Omental fat pad (tissue), 3 donors: ENCODE measurements at regions not wholly inside any gene's neighbourhood (a gene's known extent, or its start where the extent isn't known, plus 50 kb on each side); places are given as distances from the start of the nearest gene placed in this dataset.

Experiments used
- ATAC-seq: fragments of 150-250 bp; one replicate; pipeline ENCODE4 v1.9.1; 2016; ENCODE audit warnings: mild to moderate bottlenecking, moderate library complexity; ENCODE audit not compliant: low FRiP score
- DNase-seq: peaks from one replicate; pipeline ENCODE4 v3.0.0-alpha.2; 2019; ENCODE audit warnings: low spot score
- CTCF ChIP-seq, 3 donors: fragments of 450-650 bp; IDR thresholded peaks; one replicate each; pipeline ENCODE4 v1.5.1; 2016 to 2017; ENCODE audit warnings: antibody characterized with exemption in 3 of 3, mild to moderate bottlenecking in 3 of 3, moderate library complexity in 2 of 3

GRCh38 chr10:107492389-107492788 is 327.9 kb upstream of the SORCS1 start:
- ATAC-seq: no peak
- TF ChIP-seq CTCF (IDR thresholded peaks at IDR 0.05): no peak
- DNase-seq: no peak

- ATAC-seq (no peak), DNase-seq (no peak)
- no peak for TF ChIP-seq CTCF (IDR thresholded peaks at IDR 0.05)
These were observed 325.9 kb upstream of the SORCS1 start for GRCh38 chr10:107490389-107490788.

DNA sequence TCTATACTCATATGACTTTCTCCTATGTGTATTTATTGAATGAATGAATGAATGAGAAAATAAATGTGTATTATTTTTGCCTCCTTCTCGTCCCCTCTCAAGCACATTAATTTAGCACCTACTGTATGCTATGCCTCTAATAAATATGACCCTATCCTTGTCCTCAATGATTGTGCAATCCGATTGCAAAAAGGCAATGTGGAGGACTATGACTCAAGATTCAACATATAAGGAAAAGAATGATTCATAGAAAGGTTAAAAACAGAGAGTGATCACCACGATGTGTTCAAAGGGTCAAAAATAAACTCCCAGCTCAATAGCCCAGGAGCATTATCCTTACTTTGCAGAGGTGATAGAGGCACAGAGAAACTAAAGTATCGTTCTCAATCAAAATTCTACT is 322.8 kb upstream of the SORCS1 start:
- no peak for TF ChIP-seq CTCF (IDR thresholded peaks at IDR 0.05)
- ATAC-seq: no peak

GRCh38 chr10:107485019-107485418 is 320.5 kb upstream of the SORCS1 start:
- no peak for TF ChIP-seq CTCF (IDR thresholded peaks at IDR 0.05)
- no peak for DNase-seq
- no peak for ATAC-seq

More for the DNA sequence above, 322.8 kb upstream of the SORCS1 start:
- no peak for DNase-seq

GRCh38 chr10:107481881-107482280 is 317.4 kb upstream of the SORCS1 start:
- ATAC-seq: no peak

DNA sequence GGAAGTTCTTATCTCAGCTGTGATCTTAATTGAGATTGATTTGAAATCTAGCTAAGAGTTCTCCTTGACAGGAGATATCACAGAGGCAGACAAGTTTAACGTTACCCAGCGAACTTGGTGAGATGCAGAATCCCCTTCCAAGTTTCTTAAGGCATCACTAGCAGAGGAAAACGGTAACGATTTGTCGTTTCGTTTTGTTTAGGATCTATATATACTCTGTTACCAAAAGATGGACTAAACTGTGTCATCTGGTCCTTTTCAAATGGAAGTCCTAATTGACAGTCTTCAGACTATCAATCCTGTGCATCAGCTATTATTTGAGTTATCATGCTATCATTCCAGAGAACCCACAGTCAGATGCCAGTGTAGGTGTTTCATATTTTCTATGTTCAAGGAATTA is 316.7 kb upstream of the SORCS1 start:
- no peak for DNase-seq
- no peak for ATAC-seq
- no peak for TF ChIP-seq CTCF (IDR thresholded peaks at IDR 0.05)

More at GRCh38 chr10:107481881-107482280, 317.4 kb upstream of the SORCS1 start:
- DNase-seq: no peak
- no peak for TF ChIP-seq CTCF (IDR thresholded peaks at IDR 0.05)

GRCh38 chr10:107480781-107481180 is 316.3 kb upstream of the SORCS1 start:
- DNase-seq: no peak
- no peak for ATAC-seq
- TF ChIP-seq CTCF (IDR thresholded peaks at IDR 0.05): no peak
